NCI-H1694 (cell line): ENCODE measurements at regions not wholly inside any gene's neighbourhood (a gene's known extent, or its start where the extent isn't known, plus 50 kb on each side); places are given as distances from the start of the nearest gene placed in this dataset.
"Not testable (repeated sequence)": the region's sequence is repeated elsewhere in the genome, so short reads cannot be mapped to it uniquely, and the experiment has no call there.

Source experiments
- DNase-seq: peaks from one replicate; lab custom pipeline; 2025; lab: John Stamatoyannopoulos, UW

GRCh38 chr9:31335529-31336234, 1048.8 kb upstream of the ACO1 start:
- no peak for DNase-seq

- DNase-seq: no peak
These were observed 1048.1 kb upstream of the ACO1 start for GRCh38 chr9:31336386-31336785.

GRCh38 chr9:31336841-31337240, 1047.6 kb upstream of the ACO1 start:
- peak; percentile 67 for DNase-seq

- DNase-seq: no peak
These were observed 1037.3 kb upstream of the ACO1 start for GRCh38 chr9:31347082-31347617.

- DNase-seq: no peak
These were observed 1029.1 kb upstream of the ACO1 start for GRCh38 chr9:31355159-31355882.

GRCh38 chr9:31355965-31356364, 1028.5 kb upstream of the ACO1 start:
- no peak for DNase-seq

GRCh38 chr9:31359071-31359470, 1025.4 kb upstream of the ACO1 start:
- DNase-seq: no peak

GRCh38 chr9:31364171-31364570, 1020.3 kb upstream of the ACO1 start:
- no peak for DNase-seq

GRCh38 chr9:31372799-31373587, 1011.5 kb upstream of the ACO1 start:
- DNase-seq: no peak

GRCh38 chr9:31377358-31377757, 1007.1 kb upstream of the ACO1 start:
- DNase-seq: no peak

- no peak for DNase-seq
These were observed 995.8 kb upstream of the ACO1 start for GRCh38 chr9:31388660-31389059.

- no peak for DNase-seq
These were observed 995.4 kb upstream of the ACO1 start for GRCh38 chr9:31389075-31389474.

- DNase-seq: peak; percentile 42
These were observed 993.9 kb upstream of the ACO1 start for GRCh38 chr9:31390403-31391025.

GRCh38 chr9:31393240-31393639, 991.2 kb upstream of the ACO1 start:
- DNase-seq: no peak

- no peak for DNase-seq
These were observed 990.4 kb upstream of the ACO1 start for GRCh38 chr9:31394015-31394473.

GRCh38 chr9:31412081-31412480, 972.4 kb upstream of the ACO1 start:
- DNase-seq: no peak

GRCh38 chr9:31415164-31415563, 969.3 kb upstream of the ACO1 start:
- no peak for DNase-seq

- no peak for DNase-seq
These were observed 966.0 kb upstream of the ACO1 start for GRCh38 chr9:31418419-31418818.

- not testable (repeated sequence) for DNase-seq
These were observed 940.6 kb upstream of the ACO1 start for GRCh38 chr9:31443630-31444457.

GRCh38 chr9:31445357-31445756, 939.1 kb upstream of the ACO1 start:
- DNase-seq: no peak

- DNase-seq: no peak
These were observed 938.5 kb upstream of the ACO1 start for GRCh38 chr9:31445960-31446359.
